Osteoblast (primary cell): ENCODE measurements at regions not wholly inside any gene's neighbourhood (a gene's known extent, or its start where the extent isn't known, plus 50 kb on each side); places are given as distances from the start of the nearest gene placed in this dataset.

Experiments used
- DNase-seq: peaks from one replicate; pipeline ENCODE4 v3.0.0; 2011; ENCODE audit warnings: low spot score, mixed read lengths; ENCODE audit not compliant: insufficient read length; ENCODE audit errors: missing footprints
- H2AFZ ChIP-seq: 2 replicates; pipeline ENCODE4 v1.6.0; 2011; ENCODE audit warnings: mild to moderate bottlenecking, low read length
- H3K27ac ChIP-seq: 2 replicates; pipeline ENCODE4 v1.5.1; 2011; ENCODE audit warnings: mild to moderate bottlenecking, low read depth, low read length, moderate library complexity
- H3K27me3 ChIP-seq: 2 replicates; pipeline ENCODE4 v1.6.0; 2012; ENCODE audit warnings: mild to moderate bottlenecking, control low read depth, inconsistent platforms, low read length, moderate library complexity; ENCODE audit not compliant: insufficient read depth
- H3K36me3 ChIP-seq: 2 replicates; pipeline ENCODE4 v1.5.1; 2011; ENCODE audit warnings: mild to moderate bottlenecking, low read length, control low read depth, moderate library complexity; ENCODE audit not compliant: insufficient read depth
- H3K4me1 ChIP-seq: 2 replicates; pipeline ENCODE4 v1.5.1; 2011; ENCODE audit warnings: mild to moderate bottlenecking, low read length, control low read depth, moderate library complexity; ENCODE audit not compliant: insufficient read depth
- H3K4me2 ChIP-seq: 2 replicates; pipeline ENCODE4 v1.6.0; 2011; ENCODE audit warnings: mild to moderate bottlenecking, low read length; ENCODE audit not compliant: insufficient read depth
- H3K4me3 ChIP-seq: fragments of 200-600 bp; sonication (generic); 3 replicates; pipeline ENCODE4 v1.5.1; 2012; ENCODE audit warnings: mild to moderate bottlenecking, low read length, inconsistent platforms; ENCODE audit not compliant: insufficient read depth
- H3K79me2 ChIP-seq: 2 replicates; pipeline ENCODE4 v1.6.0; 2012; ENCODE audit warnings: mild to moderate bottlenecking, low read length, control low read depth, inconsistent platforms; ENCODE audit not compliant: insufficient read depth
- H3K9me3 ChIP-seq: 2 replicates; pipeline ENCODE4 v1.5.1; 2011; ENCODE audit warnings: low read depth, low read length, control low read depth
- H4K20me1 ChIP-seq: 2 replicates; pipeline ENCODE4 v1.6.0; 2012; ENCODE audit warnings: mild to moderate bottlenecking, low read length, control low read depth; ENCODE audit not compliant: insufficient read depth
- CTCF ChIP-seq: IDR thresholded peaks from 2 replicates; pipeline ENCODE4 v1.5.1; 2011; ENCODE audit warnings: mild to moderate bottlenecking, low read depth, low read length, moderate library complexity; ENCODE audit errors: extremely low read depth

DNA sequence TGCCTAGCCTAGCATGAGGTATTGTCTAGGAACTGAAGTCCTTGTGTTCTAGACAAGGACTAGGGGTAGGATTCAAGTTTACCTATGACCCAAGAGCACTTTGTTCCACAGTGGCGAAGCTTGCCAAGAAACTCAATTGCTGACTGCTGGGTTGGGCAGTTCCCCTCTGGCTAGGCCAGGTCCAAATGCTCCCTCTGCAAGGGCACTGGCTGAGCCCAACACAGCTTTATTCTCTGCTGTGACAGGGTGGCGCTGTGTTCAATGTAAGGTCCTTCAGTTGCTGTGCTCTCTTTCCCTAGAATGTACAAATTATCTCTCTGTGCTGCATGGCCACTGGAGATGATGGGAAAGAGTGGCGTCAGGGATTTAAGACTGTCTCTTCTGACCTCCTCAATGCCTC is 950.8 kb downstream of the HACE1 start:
- H3K4me1 ChIP-seq = no peaks in the 10 kb centered on the region

GRCh38 chr6:103895136-103895535 is 964.6 kb downstream of the HACE1 start:
- Histone ChIP-seq H3K4me3 (no peak overlapping the region), H3K36me3 (no peaks in the 10 kb centered on the region), H2AFZ (no peak overlapping the region), H3K9me3 (no peaks in the 10 kb centered on the region), H3K27me3 (no peaks in the 10 kb centered on the region), H3K27ac (no peak overlapping the region), H4K20me1 (no peaks in the 10 kb centered on the region), H3K4me2 (no peak overlapping the region), H3K79me2 (no peaks in the 10 kb centered on the region), H3K4me1 (no peaks in the 10 kb centered on the region)
- TF ChIP-seq CTCF = no peak
- no peak for DNase-seq

More for the DNA sequence above, 950.8 kb downstream of the HACE1 start:
- Histone ChIP-seq H3K9me3 (peaks cover 2% of the 10 kb centered on the region), H3K4me2 (no peak overlapping the region), H3K27me3 (no peaks in the 10 kb centered on the region), H3K4me3 (no peak overlapping the region), H4K20me1 (no peaks in the 10 kb centered on the region), H2AFZ (no peak overlapping the region), H3K79me2 (no peaks in the 10 kb centered on the region), H3K36me3 (no peaks in the 10 kb centered on the region), H3K27ac (no peak overlapping the region)
- no peak for DNase-seq
- no peak for TF ChIP-seq CTCF

GRCh38 chr6:103893141-103893581 is 966.6 kb downstream of the HACE1 start:
- TF ChIP-seq CTCF = no peak
- H3K9me3 ChIP-seq = no peaks in the 10 kb centered on the region
- H2AFZ ChIP-seq = no peak overlapping the region
- H3K27me3 ChIP-seq = no peaks in the 10 kb centered on the region
- H3K79me2 ChIP-seq = no peaks in the 10 kb centered on the region
- H3K36me3 ChIP-seq = no peaks in the 10 kb centered on the region
- no peak overlapping the region for H3K4me2 ChIP-seq
- H4K20me1 ChIP-seq = no peaks in the 10 kb centered on the region
- DNase-seq = no peak
- no peaks in the 10 kb centered on the region for H3K4me1 ChIP-seq
- H3K4me3 ChIP-seq = no peak overlapping the region
- no peak overlapping the region for H3K27ac ChIP-seq

- Histone ChIP-seq H3K4me2 (no peak overlapping the region), H2AFZ (no peak overlapping the region), H3K27ac (no peak overlapping the region), H3K36me3 (no peaks in the 10 kb centered on the region), H3K79me2 (no peaks in the 10 kb centered on the region), H3K4me1 (no peaks in the 10 kb centered on the region), H3K27me3 (no peaks in the 10 kb centered on the region), H3K4me3 (no peak overlapping the region), H3K9me3 (peaks cover 4% of the 10 kb centered on the region), H4K20me1 (no peaks in the 10 kb centered on the region)
- TF ChIP-seq CTCF = no peak
- no peak for DNase-seq
Observed at GRCh38 chr6:103886951-103887350, 972.8 kb downstream of the HACE1 start.
